ENCODE measurements at regions not wholly inside any gene's neighbourhood (a gene's known extent, or its start where the extent isn't known, plus 50 kb on each side); places are given as distances from the start of the nearest gene placed in this dataset.
A peak's percentile ranks its signal among the peaks of the same experiment; 100 is the strongest.

GRCh38 chr5:15013654-15014463 is 142.3 kb upstream of the ANKH start:
- no peaks in the 10 kb centered on the region for H3K9me3 ChIP-seq (ENCODE audit: control insufficient read depth, insufficient read depth, low read length)
- peak overlapping the region; percentile 67 for H3K4ac ChIP-seq (ENCODE audit: low read depth, low read length)
- H3K27me3 ChIP-seq (ENCODE audit: control insufficient read depth, insufficient read depth, low read length): no peaks in the 10 kb centered on the region
- peak overlapping the region; percentile 95; the same call in 1 of the 2 replicates for H4K5ac ChIP-seq (ENCODE audit: low read depth, low read length)
- intact Hi-C loops (cut with micrococcal nuclease) (loop anchor here (1.0 to 5.0 kb wide), 4 partner anchors 287 to 1037 kb away; no protein-coding TSS in a partner anchor), dilution Hi-C loops (cut with HindIII; ENCODE audit: low sequenced_read_pairs, unreplicated experiment) (no loop called here), in situ Hi-C loops (cut with MboI; ENCODE audit: low sequenced_read_pairs) (loop anchor here (25.0 kb wide), 1 partner anchor 602 kb away; no protein-coding TSS in a partner anchor)
- H2AFZ ChIP-seq (replicated peaks; ENCODE audit: low read length, poor library complexity): no peak overlapping the region
- H3K18ac ChIP-seq (ENCODE audit: low read depth, low read length): peak overlapping the region; percentile 93; the same call in 1 of the 2 replicates
- H3K9ac ChIP-seq (ENCODE audit: low read depth, low read length): peak overlapping the region; percentile 47; the same call in 1 of the 2 replicates
- CTCF ChIA-PET: interaction anchor here (0.6 to 1.4 kb wide), 4 partner anchors 287 to 334 kb away, joined by 3 to 7 read pairs (median 4); no protein-coding TSS in a partner anchor
- H3K23ac ChIP-seq (ENCODE audit: low read depth, low read length): no peak overlapping the region
- DNase-seq (peak; percentile 80), ATAC-seq (ENCODE audit: low read depth) (peak; percentile 75)
- no peak overlapping the region for H3K27ac ChIP-seq (ENCODE audit: insufficient read depth, low read length)
- no CpG with 5 or more reads among the region's 3 CpGs for WGBS, 2 experiments (ENCODE audit: extremely low coverage in 2 of 2, insufficient read length in 1 of 2)
- H2AK9ac ChIP-seq (replicated peaks; ENCODE audit: low read depth, low read length, poor library complexity): no peak overlapping the region
- TF ChIP-seq CTCF (conservative IDR thresholded peaks at IDR 0.05; ENCODE audit: low read depth, low read length): peak; percentile 76
- no peak for TF ChIP-seq ELK1 (IDR thresholded peaks at IDR 0.05; ENCODE audit: borderline replicate concordance, low read depth, low read length)
- TF ChIP-seq SMC3 (IDR thresholded peaks at IDR 0.05; ENCODE audit: low read depth, low read length): peak; percentile 77
- TF ChIP-seq CEBPB (IDR thresholded peaks at IDR 0.05; ENCODE audit: low read depth, low read length): no peak
- TF ChIP-seq RAD21 (IDR thresholded peaks at IDR 0.05; ENCODE audit: low read length): peak; percentile 79
- no peak for TF ChIP-seq NFE2L2 (IDR thresholded peaks at IDR 0.05; ENCODE audit: low read depth, low read length)
- H2BK20ac ChIP-seq (ENCODE audit: low read depth, low read length): peak overlapping the region; percentile 74
- H3K79me1 ChIP-seq (ENCODE audit: low read depth in 1 of 2, low read length in 2 of 2): no peaks in the 10 kb centered on the region
- no peaks in the 10 kb centered on the region for H4K20me1 ChIP-seq (ENCODE audit: insufficient read depth, low read length)
- H2BK120ac ChIP-seq (ENCODE audit: low read depth, low read length): peak overlapping the region; percentile 82
- H3K56ac ChIP-seq (ENCODE audit: extremely low read depth, insufficient read depth, low read length): peak overlapping the region; percentile 39; the same call in 1 of the 2 replicates
- H3K4me1 ChIP-seq (ENCODE audit: control insufficient read depth, insufficient read depth, low read length): peaks cover 12% of the 10 kb centered on the region
- peak overlapping the region; percentile 91; the same call in 1 of the 3 replicates for H2BK15ac ChIP-seq (ENCODE audit: low read depth, low read length)
- H3K14ac ChIP-seq (replicated peaks; ENCODE audit: low read depth, low read length): peak overlapping the region; percentile 11; the same call in 1 of the 2 replicates
- peak overlapping the region; percentile 96; the same call in 1 of the 2 replicates for H2AK5ac ChIP-seq (ENCODE audit: low read depth, low read length)
- no peak overlapping the region for H3K4me3 ChIP-seq (ENCODE audit: insufficient read depth, low read depth, low read length)
- no peaks in the 10 kb centered on the region; the same call in 1 of the 2 replicates for H3K9me1 ChIP-seq (ENCODE audit: insufficient read depth, low read length)
- no peaks in the 10 kb centered on the region for H3K36me3 ChIP-seq (ENCODE audit: control insufficient read depth, insufficient read depth, low read length)
- POLR2A ChIA-PET (ENCODE audit: unreplicated experiment): no interaction called here
- H4K91ac ChIP-seq (ENCODE audit: insufficient read depth, low read depth, low read length): peak overlapping the region; percentile 80; the same call in 1 of the 2 replicates
- no TSS peak for BruUV-seq (replicated peaks)
- H3K4me2 ChIP-seq (ENCODE audit: low read depth, low read length): no peak overlapping the region
- peak overlapping the region; percentile 38 for H2BK5ac ChIP-seq (ENCODE audit: low read depth, low read length, poor library complexity, severe bottlenecking)
- peak overlapping the region in 1 of 2 experiments; percentile 89; a peak in 3 of 4 replicates for H4K8ac ChIP-seq (ENCODE audit: low read depth in 2 of 2, low read length in 2 of 2)

Measured in IMR-90 (cell line).